H9 (cell line): ENCODE measurements at regions not wholly inside any gene's neighbourhood (a gene's known extent, or its start where the extent isn't known, plus 50 kb on each side); places are given as distances from the start of the nearest gene placed in this dataset.

Experiments used
- DNase-seq: peaks from one replicate; pipeline ENCODE4 v3.0.0-alpha.2; 2017
- H2AFZ ChIP-seq: one replicate; pipeline ENCODE4 v1.6.1; 2013; ENCODE audit warnings: mild to moderate bottlenecking, low read length, control low read depth, moderate library complexity
- H2AK5ac ChIP-seq: 2 replicates; pipeline ENCODE4 v1.6.1; 2013; ENCODE audit warnings: low read length, control low read depth, mixed read lengths; ENCODE audit not compliant: insufficient read length
- H2BK120ac ChIP-seq: one replicate; pipeline ENCODE4 v1.6.1; 2013; ENCODE audit warnings: low read depth, mild to moderate bottlenecking, low read length, control low read depth, inconsistent platforms; ENCODE audit not compliant: poor library complexity, severe bottlenecking
- H2BK12ac ChIP-seq: 2 replicates; pipeline ENCODE4 v1.6.1; 2013; ENCODE audit warnings: low read length, control low read depth, mixed read lengths, low read depth; ENCODE audit not compliant: insufficient read length
- H2BK15ac ChIP-seq: 2 replicates; pipeline ENCODE4 v1.6.1; 2013; ENCODE audit warnings: low read depth, low read length, control low read depth
- H2BK20ac ChIP-seq: one replicate; pipeline ENCODE4 v1.6.1; 2013; ENCODE audit warnings: low read depth, mild to moderate bottlenecking, low read length, control low read depth, inconsistent platforms; ENCODE audit not compliant: poor library complexity, severe bottlenecking
- H2BK5ac ChIP-seq: 2 replicates; pipeline ENCODE4 v1.6.1; 2013; ENCODE audit warnings: low read length, control low read depth, mixed read lengths; ENCODE audit not compliant: insufficient read length
- H3K14ac ChIP-seq: 2 replicates; pipeline ENCODE4 v1.6.1; 2013; ENCODE audit warnings: low read length, control low read depth; ENCODE audit not compliant: insufficient read depth
- H3K18ac ChIP-seq: 2 replicates; pipeline ENCODE4 v1.6.1; 2013; ENCODE audit warnings: low read depth, mild to moderate bottlenecking, mixed read lengths, low read length, control low read depth; ENCODE audit not compliant: insufficient read length
- H3K23ac ChIP-seq: 2 replicates; pipeline ENCODE4 v1.6.1; 2013; ENCODE audit warnings: low read length, control low read depth, mixed read lengths, low read depth; ENCODE audit not compliant: insufficient read length
- H3K23me2 ChIP-seq: 2 replicates; pipeline ENCODE4 v1.6.1; 2013; ENCODE audit warnings: low read depth, mild to moderate bottlenecking, mixed read lengths, low read length, control low read depth; ENCODE audit not compliant: insufficient read length, poor library complexity, severe bottlenecking
- H3K27ac ChIP-seq: 2 replicates; pipeline ENCODE4 v1.5.1; 2013; ENCODE audit warnings: low read length, control low read depth, mixed read lengths, low read depth; ENCODE audit not compliant: insufficient read length
- H3K27me3 ChIP-seq: 2 replicates; pipeline ENCODE4 v1.6.1; 2013; ENCODE audit warnings: low read length, control low read depth, inconsistent platforms; ENCODE audit not compliant: insufficient read depth
- H3K4ac ChIP-seq: 2 replicates; pipeline ENCODE4 v1.6.1; 2013; ENCODE audit warnings: low read depth, mild to moderate bottlenecking, control low read depth, inconsistent platforms, low read length, moderate library complexity
- H3K4me1 ChIP-seq: 2 replicates; pipeline ENCODE4 v1.6.1; 2013; ENCODE audit warnings: low read length, control low read depth, inconsistent platforms; ENCODE audit not compliant: insufficient read depth
- H3K4me2 ChIP-seq: 2 replicates; pipeline ENCODE4 v1.6.1; 2013; ENCODE audit warnings: low read length, control low read depth, mixed read lengths; ENCODE audit not compliant: insufficient read length, insufficient read depth
- H3K56ac ChIP-seq: 2 replicates; pipeline ENCODE4 v1.6.1; 2013; ENCODE audit warnings: low read depth, mild to moderate bottlenecking, mixed read lengths, low read length, control low read depth; ENCODE audit not compliant: insufficient read length
- H3K79me1 ChIP-seq: 2 replicates; pipeline ENCODE4 v1.6.1; 2013; ENCODE audit warnings: low read depth, mild to moderate bottlenecking, moderate library complexity, low read length, control low read depth, inconsistent platforms; ENCODE audit not compliant: insufficient read depth, poor library complexity, severe bottlenecking
- H3K79me2 ChIP-seq: 2 replicates; pipeline ENCODE4 v1.6.1; 2013; ENCODE audit warnings: low read length, control low read depth, inconsistent platforms; ENCODE audit not compliant: insufficient read depth
- H3K9ac ChIP-seq: 2 replicates; pipeline ENCODE4 v1.6.1; 2013; ENCODE audit warnings: low read length, control low read depth, mixed read lengths; ENCODE audit not compliant: insufficient read length; ENCODE audit errors: extremely low read depth
- H3K9me3 ChIP-seq: one replicate; pipeline ENCODE4 v1.6.1; 2013; ENCODE audit warnings: low read depth, low read length, inconsistent platforms; ENCODE audit not compliant: control insufficient read depth
- H3T11ph ChIP-seq: one replicate; pipeline ENCODE4 v1.6.1; 2013; ENCODE audit warnings: mild to moderate bottlenecking, low read length, control low read depth, inconsistent platforms
- H4K20me1 ChIP-seq: one replicate; pipeline ENCODE4 v1.6.1; 2013; ENCODE audit not compliant: control insufficient read depth, insufficient read length, insufficient read depth
- H4K5ac ChIP-seq: 2 replicates; pipeline ENCODE4 v1.6.1; 2013; ENCODE audit warnings: low read depth, mild to moderate bottlenecking, mixed read lengths, low read length, control low read depth; ENCODE audit not compliant: insufficient read length
- H4K8ac ChIP-seq: replicated peaks from 2 replicates; pipeline ENCODE4 v1.6.1; 2013; ENCODE audit warnings: low read length, control low read depth, mixed read lengths, low read depth; ENCODE audit not compliant: insufficient read length
- H4K91ac ChIP-seq: 2 replicates; pipeline ENCODE4 v1.6.1; 2013; ENCODE audit warnings: low read depth, mild to moderate bottlenecking, moderate library complexity, mixed read lengths, low read length, control low read depth; ENCODE audit not compliant: insufficient read length
- H3K27ac Mint-ChIP-seq, 3 experiments: 2 replicates in 2 of 3; 3 replicates in 1 of 3; pipeline ENCODE4 v1.8.0; 2020 to 2021; ENCODE audit warnings: mixed read lengths in 3 of 3, mild to moderate bottlenecking in 1 of 3, moderate library complexity in 1 of 3
- H3K27me3 Mint-ChIP-seq: 2 replicates; pipeline ENCODE4 v1.8.0; 2021; ENCODE audit warnings: low read depth, mild to moderate bottlenecking, moderate library complexity, mixed read lengths
- H3K36me3 Mint-ChIP-seq, 3 experiments: 2 replicates in 2 of 3; 3 replicates in 1 of 3; pipeline ENCODE4 v1.8.0; 2020 to 2021; ENCODE audit warnings: low read depth in 3 of 3, mixed read lengths in 3 of 3; ENCODE audit not compliant: insufficient read depth in 1 of 3
- H3K4me1 Mint-ChIP-seq, 2 experiments: 2 replicates each; pipeline ENCODE4 v1.8.0; 2020; ENCODE audit warnings: mixed read lengths in 2 of 2
- H3K4me3 Mint-ChIP-seq, 2 experiments: 2 replicates in 1 of 2; 3 replicates in 1 of 2; pipeline ENCODE4 v1.8.0; 2020 to 2021; ENCODE audit warnings: mild to moderate bottlenecking in 2 of 2, mixed read lengths in 2 of 2, moderate library complexity in 1 of 2
- H3K9me3 Mint-ChIP-seq, 2 experiments: 2 replicates in 1 of 2; 3 replicates in 1 of 2; pipeline ENCODE4 v1.8.0; 2020; ENCODE audit warnings: mild to moderate bottlenecking in 2 of 2, mixed read lengths in 2 of 2, moderate library complexity in 1 of 2
- CTCF ChIP-seq: fragments of 200-600 bp; sonication (generic); conservative IDR thresholded peaks from 3 replicates; pipeline ENCODE4 v1.8.0; 2021; ENCODE audit warnings: antibody characterized with exemption, mild to moderate bottlenecking
- WGBS: extraction: QIAGEN DNeasy Blood & Tissue Kit; methylation state at CpG from one replicate; pipeline ENCODE4 v1.1.7; 2013; ENCODE audit warnings: missing lambda C conversion rate, low lambda C conversion rate, mixed read lengths; ENCODE audit not compliant: insufficient read length; ENCODE audit errors: extremely low coverage; 5-methylcytosine and 5-hydroxymethylcytosine counted together

GRCh38 chr7:156432018-156432417 lies 208.6 kb upstream of the RNF32 start:
- no peak for DNase-seq
- Histone ChIP-seq H3K9ac (no peak overlapping the region), H3K56ac (no peak overlapping the region), H3K9me3 (no peaks in the 10 kb centered on the region), H4K91ac (no peak overlapping the region), H2BK5ac (no peak overlapping the region), H4K8ac (no peak overlapping the region), H4K20me1 (no peaks in the 10 kb centered on the region), H3K23ac (no peak overlapping the region), H2BK120ac (no peak overlapping the region), H3K27me3 (no peaks in the 10 kb centered on the region), H3K79me2 (no peaks in the 10 kb centered on the region), H3K23me2 (no peaks in the 10 kb centered on the region), H4K5ac (no peak overlapping the region), H3K4me1 (no peaks in the 10 kb centered on the region), H3K4me2 (no peak overlapping the region), H2BK15ac (no peak overlapping the region), H2AFZ (no peak overlapping the region), H3K79me1 (no peaks in the 10 kb centered on the region), H2BK20ac (no peak overlapping the region), H3K27ac (no peak overlapping the region), H2AK5ac (no peak overlapping the region), H3K4ac (no peak overlapping the region), H3T11ph (no peak overlapping the region), H3K14ac (no peak overlapping the region), H2BK12ac (no peak overlapping the region), H3K18ac (no peak overlapping the region)
- peaks cover 2% of the 10 kb centered on the region for H3K27me3 Mint-ChIP-seq
- no peak overlapping the region for H3K27ac Mint-ChIP-seq
- no peak for TF ChIP-seq CTCF
- peaks cover 0 to 4% of the 10 kb centered on the region in 2 experiments; a peak in 2 of 5 replicates for H3K9me3 Mint-ChIP-seq
- no CpG with 5 or more reads among the region's 11 CpGs for WGBS
- no peaks in the 10 kb centered on the region; a peak in 1 of 7 replicates for H3K36me3 Mint-ChIP-seq
- H3K4me1 Mint-ChIP-seq: peaks cover 0 to 5% of the 10 kb centered on the region in 2 experiments; a peak in 1 of 4 replicates
- no peak overlapping the region for H3K4me3 Mint-ChIP-seq
